HepG2 (cell line): ENCODE measurements at regions not wholly inside any gene's neighbourhood (a gene's known extent, or its start where the extent isn't known, plus 50 kb on each side); places are given as distances from the start of the nearest gene placed in this dataset.

Source experiments
- ATAC-seq: fragments of 200-7000 bp; cut with Tn5 transposase; 3 replicates; pipeline ENCODE4 v1.9.1; 2020; ENCODE audit warnings: mild to moderate bottlenecking, moderate library complexity
- BruUV-seq: library from RNA; stranded (reverse); fragments of 400-500 nt; replicated peaks from 2 replicates; lab custom pipeline; 2021; lab: Mats Ljungman, UMichigan
- CTCF ChIA-PET: fragments of 300-600 bp; formaldehyde crosslinking; extraction: SDS; loops from one replicate; lab custom pipeline; 2021; ENCODE audit warnings: low total read pairs, inconsistent platforms, low intra/inter-chr PET ratio; lab: Yijun Ruan, JAX
- POLR2A ChIA-PET: fragments of 350-600 bp; sonication (Branson Sonifier 250); formaldehyde crosslinking; loops from one replicate; lab custom pipeline; 2020; ENCODE audit warnings: antibody characterized with exemption, inconsistent platforms; lab: Yijun Ruan, JAX
- DNase-seq: peaks from one replicate; pipeline ENCODE4 v3.0.0-alpha.2; 2015; ENCODE audit warnings: low spot score
- FAIRE-seq: peaks from 3 replicates; lab custom pipeline; 2011; peaks lifted over from hg19 to GRCh38; lab: Jason Lieb, UNC
- H2AFZ ChIP-seq: one replicate; pipeline ENCODE4 v1.6.1; 2011; ENCODE audit warnings: low read length, inconsistent platforms
- H3K27ac ChIP-seq: fragments of 300-600 bp; 3 replicates; pipeline ENCODE4 v1.8.0; 2011; ENCODE audit warnings: mixed run types, mild to moderate bottlenecking, mixed read lengths, low read length, inconsistent platforms; ENCODE audit not compliant: insufficient read depth; ENCODE audit errors: extremely low read length
- H3K27me3 ChIP-seq, 2 experiments: fragments of 200-600 bp in 1 of 2; 2 replicates in 1 of 2; 3 replicates in 1 of 2; pipeline versions ENCODE4 v1.6.0 to v1.8.0; 2011; ENCODE audit warnings: low read length in 2 of 2, mild to moderate bottlenecking in 2 of 2, moderate library complexity in 2 of 2, inconsistent platforms in 1 of 2; ENCODE audit not compliant: insufficient read depth in 2 of 2, control insufficient read depth in 1 of 2
- H3K36me3 ChIP-seq, 2 experiments: fragments of 200-600 bp in 1 of 2; replicated peaks in 1 of 2; 2 replicates in 1 of 2; 3 replicates in 1 of 2; pipeline versions ENCODE4 v1.5.1 to v1.8.0; 2011; ENCODE audit warnings: low read length in 2 of 2, inconsistent platforms in 1 of 2; ENCODE audit not compliant: insufficient read depth in 2 of 2, control insufficient read depth in 1 of 2
- H3K4me1 ChIP-seq: 2 replicates; pipeline ENCODE4 v1.5.1; 2012; ENCODE audit warnings: low read length, inconsistent platforms; ENCODE audit not compliant: insufficient read depth
- H3K4me2 ChIP-seq: 2 replicates; pipeline ENCODE4 v1.6.0; 2011; ENCODE audit warnings: low read depth, low read length, inconsistent platforms
- H3K4me3 ChIP-seq, 3 experiments: fragments of 200-600 bp in 1 of 3; sonication (generic), shearing (Covaris generic) in 1 of 3; replicated peaks in 1 of 3; 2 replicates each; pipeline ENCODE4 v1.5.1; 2011 to 2016; ENCODE audit warnings: low read length in 3 of 3, inconsistent platforms in 2 of 3, low read depth in 2 of 3, mild to moderate bottlenecking in 2 of 3, control low read depth in 1 of 3, mixed read lengths in 1 of 3; ENCODE audit not compliant: insufficient read depth in 1 of 3
- H3K79me2 ChIP-seq: one replicate; pipeline ENCODE4 v1.6.1; 2011; ENCODE audit warnings: low read length, inconsistent platforms; ENCODE audit not compliant: insufficient read depth
- H3K9ac ChIP-seq: 2 replicates; pipeline ENCODE4 v1.6.0; 2011; ENCODE audit warnings: mild to moderate bottlenecking, low read depth, low read length, inconsistent platforms; ENCODE audit not compliant: insufficient read depth
- H3K9me3 ChIP-seq: 2 replicates; pipeline ENCODE4 v1.5.1; 2012; ENCODE audit warnings: mild to moderate bottlenecking, low read length
- H4K20me1 ChIP-seq: 2 replicates; pipeline ENCODE4 v1.6.0; 2011; ENCODE audit warnings: inconsistent platforms, mild to moderate bottlenecking, low read length, moderate library complexity; ENCODE audit not compliant: insufficient read depth
- ARHGAP35 ChIP-seq: sonication (generic); formaldehyde crosslinking; IDR thresholded peaks from 2 replicates; pipeline ENCODE4 v1.9.0; 2022; ENCODE audit warnings: mild to moderate bottlenecking, inconsistent platforms, moderate library complexity, missing genetic modification reagents, borderline replicate concordance
- CSRNP2 ChIP-seq: sonication (generic); formaldehyde crosslinking; conservative IDR thresholded peaks from 2 replicates; pipeline ENCODE4 v1.8.0; 2022; ENCODE audit warnings: low read depth, missing genetic modification reagents
- HINFP ChIP-seq: sonication (generic); formaldehyde crosslinking; IDR thresholded peaks from 2 replicates; pipeline ENCODE4 v1.4.0; 2020; ENCODE audit warnings: low read depth, mild to moderate bottlenecking, missing genetic modification reagents
- KDM6A ChIP-seq: IDR thresholded peaks from 2 replicates; pipeline ENCODE4 v1.6.1; 2016; ENCODE audit warnings: low read depth
- MBNL3 ChIP-seq: fragments of 250-450 bp; sonication (Bioruptor Pico); conservative IDR thresholded peaks from 2 replicates; pipeline ENCODE4 v1.8.0; 2022; ENCODE audit warnings: mild to moderate bottlenecking, inconsistent platforms
- TMF1 ChIP-seq: sonication (generic); formaldehyde crosslinking; IDR thresholded peaks from 2 replicates; pipeline ENCODE4 v1.8.1; 2022; ENCODE audit warnings: low read depth, missing genetic modification reagents
- U2AF1 ChIP-seq: fragments of 200-400 bp; formaldehyde crosslinking; optimal IDR thresholded peaks from 2 replicates; pipeline ENCODE3; 2017; ENCODE audit warnings: mild to moderate bottlenecking, low read depth, low read length
- WGBS: methylation state at CpG from one replicate; pipeline ENCODE4 v1.1.6; 2017; ENCODE audit warnings: low lambda C conversion rate; 5-methylcytosine and 5-hydroxymethylcytosine counted together
- in situ Hi-C: cut with HindIII; loops from 2 replicates; pipeline ENCODE4 v1.10.0; 2017; ENCODE audit warnings: low pct_unique_long_range_greater_than_20kb; ENCODE audit not compliant: extremely low pct_ligation_motif_present
- intact Hi-C: fragments of 100-400 bp; cut with micrococcal nuclease; formaldehyde crosslinking; loops from one replicate; pipeline ENCODE4 v1.10.0; 2022; ENCODE audit not compliant: unreplicated experiment

GRCh38 chr3:145357453-145357852, 803.5 kb downstream of the PLOD2 start:
- Histone ChIP-seq H3K79me2 (no peaks in the 10 kb centered on the region), H3K4me2 (no peak overlapping the region), H3K4me1 (no peaks in the 10 kb centered on the region), H3K27ac (no peak overlapping the region), H3K36me3 (no peaks in the 10 kb centered on the region), H2AFZ (no peak overlapping the region), H3K9ac (no peak overlapping the region), H3K4me3 (no peak overlapping the region), H3K9me3 (peaks cover 55% of the 10 kb centered on the region), H3K27me3 (no peaks in the 10 kb centered on the region), H4K20me1 (no peaks in the 10 kb centered on the region)
- intact Hi-C loops (no loop called here), in situ Hi-C loops (no loop called here)
- WGBS = 4% methylated on average over 5 of the region's 5 CpGs
- ChIA-PET POLR2A (no interaction called here), CTCF (no interaction called here)
- TF ChIP-seq KDM6A (CRISPR knock-in tag) = no peak
- no peak for TF ChIP-seq MBNL3 (CRISPR knock-in tag)
- TF ChIP-seq CSRNP2 = no peak
- TF ChIP-seq TMF1 = no peak
- no peak for TF ChIP-seq U2AF1
- no peak for TF ChIP-seq ARHGAP35 (CRISPR knock-in tag)
- TF ChIP-seq HINFP (CRISPR knock-in tag) = no peak
- ATAC-seq (no peak), FAIRE-seq (no peak), DNase-seq (no peak)
- no TSS peak for BruUV-seq
